Hindlimb muscle (tissue), 1 donor: ENCODE measurements at regions not wholly inside any gene's neighbourhood (a gene's known extent, or its start where the extent isn't known, plus 50 kb on each side); places are given as distances from the start of the nearest gene placed in this dataset.
"Not testable (repeated sequence)": the region's sequence is repeated elsewhere in the genome, so short reads cannot be mapped to it uniquely, and the experiment has no call there.

Source experiments
- DNase-seq: peaks from one replicate; pipeline ENCODE4 v3.0.0-alpha.2; 2013

GRCh38 chr4:28109801-28110200 lies 1249.2 kb downstream of the STIM2 start:
- DNase-seq: no peak

- not testable (repeated sequence) for DNase-seq
These were observed 1252.2 kb downstream of the STIM2 start for GRCh38 chr4:28112691-28113335.

- DNase-seq: not testable (repeated sequence)
These were observed 1252.9 kb downstream of the STIM2 start for GRCh38 chr4:28113586-28113985.

GRCh38 chr4:28116526-28117083 lies 1256.0 kb downstream of the STIM2 start:
- not testable (repeated sequence) for DNase-seq

- no peak for DNase-seq
These were observed 1256.5 kb downstream of the STIM2 start for GRCh38 chr4:28117084-28117682.

- no peak for DNase-seq
These were observed 1285.5 kb downstream of the STIM2 start for GRCh38 chr4:28146191-28146590.

- no peak for DNase-seq
These were observed 1287.6 kb downstream of the STIM2 start for GRCh38 chr4:28148221-28148620.

- DNase-seq: no peak
These were observed 1289.1 kb downstream of the STIM2 start for GRCh38 chr4:28149762-28150161.

- DNase-seq: no peak
These were observed 1290.7 kb downstream of the STIM2 start for GRCh38 chr4:28151314-28151713.

- no peak for DNase-seq
These were observed 1306.8 kb downstream of the STIM2 start for GRCh38 chr4:28167411-28167810.

- DNase-seq: no peak
These were observed 1316.3 kb downstream of the STIM2 start for GRCh38 chr4:28176942-28177341.

- DNase-seq: no peak
These were observed 1317.0 kb downstream of the STIM2 start for GRCh38 chr4:28177641-28178040.

- DNase-seq: no peak
These were observed 1318.5 kb downstream of the STIM2 start for GRCh38 chr4:28179126-28179525.

GRCh38 chr4:28209371-28209924 lies 1348.8 kb downstream of the STIM2 start:
- no peak for DNase-seq

GRCh38 chr4:28211676-28212470 lies 1351.2 kb downstream of the STIM2 start:
- no peak for DNase-seq

- DNase-seq: no peak
These were observed 1360.9 kb downstream of the STIM2 start for GRCh38 chr4:28221536-28221935.

- DNase-seq: no peak
These were observed 1364.4 kb downstream of the STIM2 start for GRCh38 chr4:28225050-28225449.

GRCh38 chr4:28225689-28226353 lies 1365.2 kb downstream of the STIM2 start:
- no peak for DNase-seq

- no peak for DNase-seq
These were observed 1366.3 kb downstream of the STIM2 start for GRCh38 chr4:28226962-28227361.

GRCh38 chr4:28227764-28228163 lies 1367.1 kb downstream of the STIM2 start:
- DNase-seq: no peak

- no peak for DNase-seq
These were observed 1368.2 kb downstream of the STIM2 start for GRCh38 chr4:28228561-28229491.
